PC-9 (cell line): ENCODE measurements at regions not wholly inside any gene's neighbourhood (a gene's known extent, or its start where the extent isn't known, plus 50 kb on each side); places are given as distances from the start of the nearest gene placed in this dataset.

ENCODE experiments used
- BruUV-seq: library from RNA; stranded (reverse); fragments of 400-500 nt; replicated peaks from 2 replicates; lab custom pipeline; 2021; lab: Mats Ljungman, UMichigan
- CTCF ChIA-PET: fragments of 300-600 bp; sonication (Branson Sonifier 250); formaldehyde crosslinking; loops from one replicate; lab custom pipeline; 2022; ENCODE audit warnings: antibody characterized with exemption; lab: Charles Lee
- POLR2A ChIA-PET: fragments of 300-600 bp; sonication (Branson Sonifier 250); formaldehyde crosslinking; loops from one replicate; lab custom pipeline; 2022; ENCODE audit warnings: antibody characterized with exemption; ENCODE audit not compliant: unreplicated experiment; lab: Charles Lee
- DNase-seq, 2 experiments: peaks; one replicate each; pipeline versions ENCODE4 v3.0.0 to v3.0.0-alpha.2; 2015 to 2022; ENCODE audit warnings: mixed read lengths in 1 of 2
- H2AFZ ChIP-seq: fragments of 200-600 bp; sonication (generic); 2 replicates; pipeline ENCODE4 v1.8.1; 2017; ENCODE audit warnings: antibody characterized with exemption
- H3F3A ChIP-seq: fragments of 200-600 bp; sonication (generic); 2 replicates; pipeline ENCODE4 v1.8.1; 2017; ENCODE audit warnings: antibody characterized with exemption, mild to moderate bottlenecking, low read depth; ENCODE audit not compliant: insufficient read depth
- H3K27ac ChIP-seq: fragments of 200-600 bp; sonication (generic); 2 replicates; pipeline ENCODE4 v1.6.1; 2016; ENCODE audit warnings: mixed run types
- H3K27me3 ChIP-seq: fragments of 200-600 bp; sonication (generic); 2 replicates; pipeline ENCODE4 v1.6.1; 2016; ENCODE audit warnings: low read depth, mixed run types; ENCODE audit not compliant: insufficient read depth
- H3K36me3 ChIP-seq: fragments of 200-600 bp; sonication (generic); 2 replicates; pipeline ENCODE4 v1.6.1; 2016; ENCODE audit warnings: low read depth, mixed run types
- H3K4me1 ChIP-seq: fragments of 200-600 bp; sonication (generic); replicated peaks from 2 replicates; pipeline ENCODE4 v1.6.1; 2016; ENCODE audit warnings: mixed run types; ENCODE audit not compliant: insufficient read depth
- H3K4me2 ChIP-seq: fragments of 200-600 bp; sonication (generic); 2 replicates; pipeline ENCODE4 v1.6.1; 2017; ENCODE audit warnings: mixed run types
- H3K4me3 ChIP-seq: fragments of 200-600 bp; sonication (generic); 2 replicates; pipeline ENCODE4 v1.6.1; 2016; ENCODE audit warnings: mixed run types
- H3K79me2 ChIP-seq: fragments of 200-600 bp; sonication (generic); 2 replicates; pipeline ENCODE4 v1.6.1; 2017; ENCODE audit warnings: low read depth, mixed run types
- H3K9me2 ChIP-seq: fragments of 200-600 bp; sonication (generic); 2 replicates; pipeline ENCODE4 v1.8.1; 2017; ENCODE audit warnings: mild to moderate bottlenecking; ENCODE audit not compliant: insufficient read depth
- H3K9me3 ChIP-seq: fragments of 200-600 bp; sonication (generic); 2 replicates; pipeline ENCODE4 v1.8.1; 2016; ENCODE audit warnings: low read depth; ENCODE audit not compliant: insufficient read depth
- H4K20me1 ChIP-seq: fragments of 200-600 bp; sonication (generic); 2 replicates; pipeline ENCODE4 v1.8.1; 2017; ENCODE audit not compliant: insufficient read depth
- EZH2 ChIP-seq: fragments of 200-600 bp; sonication (generic); IDR thresholded peaks from 2 replicates; pipeline ENCODE4 v1.8.0; 2017; ENCODE audit warnings: antibody characterized with exemption, low read depth
- intact Hi-C: fragments of 100-400 bp; cut with micrococcal nuclease; formaldehyde crosslinking; loops from one replicate; pipeline ENCODE4 v1.10.0; 2022; ENCODE audit not compliant: unreplicated experiment
- TF ChIP-seq, protein P1 (sequence below): fragments of 200-600 bp; sonication (generic); conservative IDR thresholded peaks from 2 replicates; pipeline ENCODE4 v1.6.1; 2017; ENCODE audit warnings: mixed run types, antibody characterized with exemption, mild to moderate bottlenecking, moderate library complexity

- Histone ChIP-seq H3K36me3 (no peaks in the 10 kb centered on the region), H3K27ac (no peak overlapping the region), H2AFZ (no peak overlapping the region), H3K4me1 (no peaks in the 10 kb centered on the region), H3K79me2 (no peaks in the 10 kb centered on the region), H3K9me2 (no peaks in the 10 kb centered on the region), H3K4me3 (no peak overlapping the region), H4K20me1 (no peaks in the 10 kb centered on the region), H3F3A (no peaks in the 10 kb centered on the region), H3K27me3 (no peaks in the 10 kb centered on the region), H3K9me3 (no peaks in the 10 kb centered on the region), H3K4me2 (no peak overlapping the region)
- TF ChIP-seq EZH2: no peak
- TF ChIP-seq, protein P1, sequence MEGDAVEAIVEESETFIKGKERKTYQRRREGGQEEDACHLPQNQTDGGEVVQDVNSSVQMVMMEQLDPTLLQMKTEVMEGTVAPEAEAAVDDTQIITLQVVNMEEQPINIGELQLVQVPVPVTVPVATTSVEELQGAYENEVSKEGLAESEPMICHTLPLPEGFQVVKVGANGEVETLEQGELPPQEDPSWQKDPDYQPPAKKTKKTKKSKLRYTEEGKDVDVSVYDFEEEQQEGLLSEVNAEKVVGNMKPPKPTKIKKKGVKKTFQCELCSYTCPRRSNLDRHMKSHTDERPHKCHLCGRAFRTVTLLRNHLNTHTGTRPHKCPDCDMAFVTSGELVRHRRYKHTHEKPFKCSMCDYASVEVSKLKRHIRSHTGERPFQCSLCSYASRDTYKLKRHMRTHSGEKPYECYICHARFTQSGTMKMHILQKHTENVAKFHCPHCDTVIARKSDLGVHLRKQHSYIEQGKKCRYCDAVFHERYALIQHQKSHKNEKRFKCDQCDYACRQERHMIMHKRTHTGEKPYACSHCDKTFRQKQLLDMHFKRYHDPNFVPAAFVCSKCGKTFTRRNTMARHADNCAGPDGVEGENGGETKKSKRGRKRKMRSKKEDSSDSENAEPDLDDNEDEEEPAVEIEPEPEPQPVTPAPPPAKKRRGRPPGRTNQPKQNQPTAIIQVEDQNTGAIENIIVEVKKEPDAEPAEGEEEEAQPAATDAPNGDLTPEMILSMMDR: no peak
- no TSS peak for BruUV-seq
- POLR2A ChIA-PET: no interaction called here
- DNase-seq: no peak
- CTCF ChIA-PET: no interaction called here
- intact Hi-C loops: loop anchor here (5.0 kb wide), 1 partner anchor 1512 kb away; no protein-coding TSS in a partner anchor
Measured at GRCh38 chr6:164928728-164929407, 380.5 kb downstream of the C6orf118 start.

GRCh38 chr6:164928057-164928727 is 381.2 kb downstream of the C6orf118 start:
- H3K9me3 ChIP-seq: no peaks in the 10 kb centered on the region
- intact Hi-C loops: loop anchor here (5.0 kb wide), 1 partner anchor 1511 kb away; no protein-coding TSS in a partner anchor
- no peaks in the 10 kb centered on the region for H3K79me2 ChIP-seq
- TF ChIP-seq, protein P1: no peak
- no peak for TF ChIP-seq EZH2
- H3K4me3 ChIP-seq: no peak overlapping the region
- CTCF ChIA-PET: no interaction called here
- H2AFZ ChIP-seq: no peak overlapping the region
- H3K4me2 ChIP-seq: no peak overlapping the region
- no peaks in the 10 kb centered on the region for H3K27me3 ChIP-seq
- H4K20me1 ChIP-seq: no peaks in the 10 kb centered on the region
- no peak overlapping the region for H3K27ac ChIP-seq
- BruUV-seq: no TSS peak
- POLR2A ChIA-PET: no interaction called here
- no peaks in the 10 kb centered on the region for H3F3A ChIP-seq
- no peaks in the 10 kb centered on the region for H3K4me1 ChIP-seq
- H3K9me2 ChIP-seq: no peaks in the 10 kb centered on the region
- no peak for DNase-seq
- no peaks in the 10 kb centered on the region for H3K36me3 ChIP-seq

DNA sequence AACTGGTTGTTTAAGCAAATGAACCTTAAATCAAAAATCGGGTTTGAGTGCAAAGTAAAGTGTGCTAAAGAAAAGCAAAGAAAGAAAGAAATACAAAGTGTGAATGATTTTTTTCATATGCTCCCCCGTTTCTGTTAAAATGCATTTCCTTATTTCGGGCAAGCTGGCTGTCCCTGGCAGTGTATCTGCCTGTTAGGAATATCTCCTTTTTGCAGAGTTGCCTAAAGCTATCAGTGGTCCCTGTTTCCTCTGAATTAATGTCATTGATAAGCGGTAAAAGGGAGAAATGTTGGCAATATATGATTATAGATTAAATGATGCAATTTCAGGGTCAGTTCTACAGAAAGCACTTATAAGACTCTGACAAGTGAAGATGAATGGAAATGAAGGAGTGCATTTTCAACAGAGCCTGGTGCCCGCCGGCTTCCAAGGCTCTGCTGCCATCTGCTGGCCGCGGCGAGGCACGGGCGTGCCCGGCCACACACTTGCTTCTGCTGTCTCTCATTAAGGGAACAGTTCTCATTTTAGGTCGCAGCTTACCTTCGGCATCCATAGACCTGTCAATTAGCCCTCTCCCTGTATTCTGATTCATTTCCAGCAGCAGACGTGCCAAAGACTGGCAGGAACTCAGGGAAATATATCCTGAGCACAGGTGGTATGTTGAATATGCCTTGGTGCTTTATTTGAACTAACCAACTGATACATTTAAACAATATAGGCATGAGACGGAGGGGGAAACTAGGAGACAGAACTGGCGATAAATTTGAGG is 381.9 kb downstream of the C6orf118 start:
- Histone ChIP-seq H3K27me3 (no peaks in the 10 kb centered on the region), H3K27ac (no peak overlapping the region), H3K4me3 (no peak overlapping the region), H3K4me1 (no peaks in the 10 kb centered on the region), H3K4me2 (no peak overlapping the region), H3K9me2 (no peaks in the 10 kb centered on the region), H3K36me3 (no peaks in the 10 kb centered on the region), H4K20me1 (no peaks in the 10 kb centered on the region), H2AFZ (no peak overlapping the region), H3F3A (no peaks in the 10 kb centered on the region), H3K9me3 (no peaks in the 10 kb centered on the region), H3K79me2 (no peaks in the 10 kb centered on the region)
- DNase-seq: peak in 1 of 2 experiments; percentile 38
- BruUV-seq: no TSS peak
- intact Hi-C loops: loop anchor here (2.0 to 5.0 kb wide), 2 partner anchors 1510 to 1747 kb away; no protein-coding TSS in a partner anchor
- POLR2A ChIA-PET: no interaction called here
- CTCF ChIA-PET: no interaction called here
- TF ChIP-seq EZH2: no peak
- TF ChIP-seq, protein P1: peak; percentile 90
